Activated T-cell treated with anti-CD3 and anti-CD28 coated beads, Interleukin-2, amount 50 U/mL, for 4 hours (primary cell): ENCODE measurements at regions not wholly inside any gene's neighbourhood (a gene's known extent, or its start where the extent isn't known, plus 50 kb on each side); places are given as distances from the start of the nearest gene placed in this dataset.
"Not testable (repeated sequence)": the region's sequence is repeated elsewhere in the genome, so short reads cannot be mapped to it uniquely, and the experiment has no call there.

Experiments used
- ATAC-seq, 2 donors: fragments of 200-7000 bp; cut with Tn5 transposase; one replicate each; pipeline ENCODE4 v1.10.0; 2021
- DNase-seq: peaks from one replicate; pipeline ENCODE4 v3.0.0-alpha.2; 2020
- H3K27me3 Mint-ChIP-seq: one replicate; pipeline ENCODE4 v1.8.0; 2021; ENCODE audit warnings: low read depth, mixed read lengths
- H3K36me3 Mint-ChIP-seq: one replicate; pipeline ENCODE4 v1.8.0; 2022; ENCODE audit warnings: mixed read lengths; ENCODE audit not compliant: insufficient read depth
- H3K4me1 Mint-ChIP-seq: one replicate; pipeline ENCODE4 v1.8.0; 2021; ENCODE audit warnings: low read depth, mixed read lengths
- H3K4me3 Mint-ChIP-seq: one replicate; pipeline ENCODE4 v1.8.0; 2021; ENCODE audit warnings: mild to moderate bottlenecking, moderate library complexity, mixed read lengths
- H3K9me3 Mint-ChIP-seq: one replicate; pipeline ENCODE4 v1.8.0; 2021; ENCODE audit warnings: mixed read lengths

GRCh38 chr2:40628556-40628955 is 176.7 kb upstream of the SLC8A1 start:
- Mint-ChIP-seq H3K4me1 (no peaks in the 10 kb centered on the region), H3K27me3 (no peaks in the 10 kb centered on the region), H3K9me3 (no peaks in the 10 kb centered on the region), H3K36me3 (no peaks in the 10 kb centered on the region), H3K4me3 (no peak overlapping the region)
- ATAC-seq (no peak), DNase-seq (no peak)

DNA sequence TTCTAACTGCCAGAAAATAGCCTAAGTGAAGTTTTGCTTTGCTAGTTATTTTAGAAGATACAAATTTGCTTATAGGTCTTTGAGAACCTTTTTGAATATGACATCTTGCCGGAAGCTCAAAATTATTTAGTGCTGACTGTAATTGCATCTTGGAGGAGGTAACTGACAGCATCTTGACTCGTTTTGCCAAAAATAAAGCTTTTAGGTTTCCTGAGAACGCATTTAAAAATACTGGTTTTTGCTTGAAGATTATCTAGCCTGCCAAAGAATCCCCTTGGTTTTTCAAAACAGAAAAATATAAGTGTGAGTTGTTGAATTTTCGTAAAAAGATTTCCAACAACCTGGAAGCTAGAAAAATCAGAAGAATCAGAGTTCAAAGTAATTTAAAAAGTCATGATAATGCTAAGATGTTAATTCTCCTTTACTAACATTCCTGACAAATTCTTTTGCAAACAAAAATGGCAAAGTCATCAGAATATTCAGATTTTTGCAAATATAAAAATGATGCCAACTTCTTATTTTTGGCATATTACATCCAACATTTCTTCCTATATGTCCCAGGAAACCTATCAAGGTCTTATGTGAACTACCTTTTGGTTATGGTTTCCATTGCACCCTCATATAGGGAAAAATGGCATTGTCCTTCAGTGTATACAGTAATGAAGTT is 178.0 kb upstream of the SLC8A1 start:
- H3K4me1 Mint-ChIP-seq: no peaks in the 10 kb centered on the region
- H3K36me3 Mint-ChIP-seq: no peaks in the 10 kb centered on the region
- no peak overlapping the region for H3K4me3 Mint-ChIP-seq
- ATAC-seq: no peak
- no peak for DNase-seq
- H3K9me3 Mint-ChIP-seq: no peaks in the 10 kb centered on the region
- H3K27me3 Mint-ChIP-seq: no peaks in the 10 kb centered on the region

DNA sequence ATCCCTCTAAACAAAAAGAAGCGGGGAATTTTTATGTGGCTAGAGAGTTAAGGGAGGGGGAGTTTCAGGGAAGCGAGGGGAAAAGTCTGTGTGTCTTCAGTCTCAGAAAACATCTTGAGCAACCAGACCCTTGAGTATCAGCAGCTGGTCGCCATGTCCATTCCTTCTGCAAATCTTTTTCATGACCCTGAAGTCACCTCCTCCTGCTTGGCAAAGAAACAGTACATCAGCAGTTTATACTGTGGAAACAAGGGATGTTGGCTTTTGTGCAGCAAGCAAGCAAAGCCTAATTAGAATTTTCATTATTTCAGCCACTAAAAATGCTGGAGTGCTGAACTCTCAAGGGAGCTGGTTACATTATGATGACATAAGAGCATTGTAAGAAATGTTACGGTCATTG is 187.4 kb upstream of the SLC8A1 start:
- ATAC-seq (no peak), DNase-seq (no peak)
- Mint-ChIP-seq H3K27me3 (no peaks in the 10 kb centered on the region), H3K4me3 (no peak overlapping the region), H3K36me3 (no peaks in the 10 kb centered on the region), H3K9me3 (peaks cover 4% of the 10 kb centered on the region), H3K4me1 (no peaks in the 10 kb centered on the region)

DNA sequence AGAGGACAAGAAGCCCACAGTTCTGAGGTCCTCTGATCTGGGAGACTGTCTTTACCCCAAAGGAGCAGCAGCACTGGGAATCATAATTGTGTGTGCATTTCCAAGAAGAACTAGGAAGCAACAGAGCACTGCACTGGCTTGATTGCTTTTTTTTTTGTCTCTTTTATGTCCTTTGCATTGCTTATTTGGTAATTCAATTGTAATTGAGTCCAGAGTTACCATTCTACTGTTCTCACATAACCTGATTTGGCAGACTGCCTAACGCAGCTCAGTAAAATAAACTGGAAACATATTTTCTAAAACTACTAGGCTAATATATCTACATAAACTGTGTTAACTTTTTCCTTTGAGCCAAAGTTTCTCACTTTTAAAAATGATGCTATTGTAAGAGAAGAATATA is 190.3 kb upstream of the SLC8A1 start:
- H3K27me3 Mint-ChIP-seq: no peaks in the 10 kb centered on the region
- H3K9me3 Mint-ChIP-seq: peaks cover 5% of the 10 kb centered on the region
- ATAC-seq (no peak), DNase-seq (no peak)
- no peaks in the 10 kb centered on the region for H3K36me3 Mint-ChIP-seq
- H3K4me3 Mint-ChIP-seq: no peak overlapping the region
- no peaks in the 10 kb centered on the region for H3K4me1 Mint-ChIP-seq

DNA sequence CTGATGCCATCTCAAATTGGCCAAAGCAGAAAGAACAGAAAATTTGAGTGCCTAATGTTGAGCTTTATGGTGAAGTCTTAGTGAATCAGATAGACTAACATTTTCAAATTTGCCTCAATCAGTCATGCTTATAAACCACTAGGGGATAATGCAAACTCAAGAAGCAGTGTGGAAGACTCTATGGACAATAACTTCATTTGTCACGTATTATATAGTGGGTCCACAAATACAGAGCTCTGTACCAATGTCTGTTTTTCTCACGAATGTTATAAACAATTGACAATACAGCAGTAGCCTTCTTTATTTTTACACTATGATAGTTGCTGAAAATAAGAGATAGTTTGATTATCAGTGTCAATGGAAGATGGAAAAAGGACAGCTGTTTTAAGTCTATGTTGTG is 190.8 kb upstream of the SLC8A1 start:
- H3K27me3 Mint-ChIP-seq: no peaks in the 10 kb centered on the region
- ATAC-seq (no peak), DNase-seq (no peak)
- no peaks in the 10 kb centered on the region for H3K4me1 Mint-ChIP-seq
- H3K9me3 Mint-ChIP-seq: peaks cover 4% of the 10 kb centered on the region
- no peaks in the 10 kb centered on the region for H3K36me3 Mint-ChIP-seq
- no peak overlapping the region for H3K4me3 Mint-ChIP-seq

DNA sequence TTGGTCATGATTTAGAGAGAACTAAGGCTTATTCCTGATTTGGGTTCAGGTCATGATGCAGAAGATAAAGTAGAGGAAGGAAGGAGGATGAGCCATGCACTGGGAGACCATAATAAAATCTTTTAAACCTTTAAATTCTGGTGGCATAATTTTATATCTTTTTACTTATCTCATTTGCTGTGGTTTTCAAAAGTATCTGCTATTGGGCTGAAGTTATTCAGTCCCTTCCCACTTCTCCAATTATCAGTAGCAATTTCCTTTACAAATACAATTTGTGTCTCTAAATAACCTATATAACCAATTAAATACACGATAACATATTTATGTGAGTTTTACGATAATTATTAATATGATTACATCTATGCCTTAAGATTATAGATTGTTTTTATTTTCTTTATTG is 194.8 kb upstream of the SLC8A1 start:
- Mint-ChIP-seq H3K9me3 (peaks cover 4% of the 10 kb centered on the region), H3K4me3 (no peak overlapping the region), H3K4me1 (no peaks in the 10 kb centered on the region), H3K36me3 (no peaks in the 10 kb centered on the region), H3K27me3 (no peaks in the 10 kb centered on the region)
- ATAC-seq (no peak), DNase-seq (no peak)

DNA sequence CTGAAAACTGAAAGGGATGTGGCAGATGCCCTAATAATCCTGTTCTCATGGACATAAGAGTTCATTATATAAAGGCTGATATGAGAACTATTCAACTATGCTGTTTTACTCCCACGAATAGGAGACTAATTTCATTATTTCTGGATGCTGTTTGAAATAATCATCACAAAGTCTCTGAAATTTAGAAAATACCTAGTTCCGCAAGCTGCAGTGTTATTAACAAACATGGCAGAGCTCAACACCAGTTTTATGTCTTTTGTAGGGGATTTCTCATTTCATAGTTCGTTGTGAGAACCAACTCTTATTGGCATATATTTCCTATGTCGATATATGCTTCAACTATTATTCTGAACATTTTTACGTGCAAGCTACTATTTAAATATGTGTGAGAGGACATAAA is 200.3 kb upstream of the SLC8A1 start:
- Mint-ChIP-seq H3K9me3 (no peaks in the 10 kb centered on the region), H3K4me1 (no peaks in the 10 kb centered on the region), H3K27me3 (no peaks in the 10 kb centered on the region), H3K36me3 (no peaks in the 10 kb centered on the region), H3K4me3 (no peak overlapping the region)
- no peak for ATAC-seq
- no peak for DNase-seq

DNA sequence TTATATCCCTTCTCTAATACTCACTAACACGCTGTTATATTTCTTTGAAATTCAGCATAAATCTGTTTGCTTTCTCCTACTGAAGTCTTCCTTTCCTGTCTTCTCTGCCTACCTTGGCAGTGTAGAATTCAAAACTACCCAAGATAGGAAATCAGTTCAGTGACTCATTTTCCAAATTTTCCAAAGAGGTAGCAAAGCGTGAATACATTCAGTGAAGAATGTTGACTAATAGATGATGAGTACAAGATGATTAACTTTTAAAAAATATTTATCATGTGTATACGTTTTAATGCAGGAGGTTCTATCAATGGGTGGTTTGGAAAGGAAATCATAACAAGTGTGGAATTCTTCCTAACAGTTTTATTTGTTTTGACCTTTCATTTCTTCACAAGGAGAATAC is 201.9 kb upstream of the SLC8A1 start:
- no peaks in the 10 kb centered on the region for H3K4me1 Mint-ChIP-seq
- DNase-seq (no peak), ATAC-seq (no peak)
- H3K27me3 Mint-ChIP-seq: no peaks in the 10 kb centered on the region
- H3K36me3 Mint-ChIP-seq: no peaks in the 10 kb centered on the region
- no peak overlapping the region for H3K4me3 Mint-ChIP-seq
- no peaks in the 10 kb centered on the region for H3K9me3 Mint-ChIP-seq

DNA sequence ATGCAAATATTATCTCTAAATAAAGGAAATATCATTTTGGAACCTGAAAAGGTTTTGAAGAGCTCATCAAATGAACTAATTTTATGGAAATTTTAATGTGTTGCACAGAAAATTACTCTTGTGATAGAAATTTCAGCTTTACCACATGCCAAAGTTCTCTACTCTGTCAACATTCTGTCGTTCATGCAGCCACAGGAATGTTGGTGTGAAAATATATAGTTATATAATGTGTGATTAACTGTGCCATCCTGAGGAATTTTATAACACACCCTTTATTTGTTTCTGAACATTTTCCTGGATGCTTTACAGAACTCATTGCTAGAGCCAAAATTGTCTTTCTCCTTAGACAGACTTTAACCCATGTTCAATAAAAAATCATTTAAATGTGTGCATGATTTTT is 202.5 kb upstream of the SLC8A1 start:
- DNase-seq (no peak), ATAC-seq (no peak)
- no peaks in the 10 kb centered on the region for H3K9me3 Mint-ChIP-seq
- H3K36me3 Mint-ChIP-seq: no peaks in the 10 kb centered on the region
- no peaks in the 10 kb centered on the region for H3K4me1 Mint-ChIP-seq
- H3K27me3 Mint-ChIP-seq: no peaks in the 10 kb centered on the region
- no peak overlapping the region for H3K4me3 Mint-ChIP-seq

- ATAC-seq (no peak), DNase-seq (no peak)
- peaks cover 4% of the 10 kb centered on the region for H3K9me3 Mint-ChIP-seq
- H3K4me1 Mint-ChIP-seq: no peaks in the 10 kb centered on the region
- no peak overlapping the region for H3K4me3 Mint-ChIP-seq
- no peaks in the 10 kb centered on the region for H3K36me3 Mint-ChIP-seq
- no peaks in the 10 kb centered on the region for H3K27me3 Mint-ChIP-seq
These were observed 207.1 kb upstream of the SLC8A1 start for GRCh38 chr2:40658941-40659340.

GRCh38 chr2:40665493-40666232 is 213.8 kb upstream of the SLC8A1 start:
- Mint-ChIP-seq H3K4me3 (no peak overlapping the region), H3K27me3 (no peaks in the 10 kb centered on the region), H3K36me3 (no peaks in the 10 kb centered on the region), H3K9me3 (no peaks in the 10 kb centered on the region), H3K4me1 (no peaks in the 10 kb centered on the region)
- ATAC-seq: no peak
- no peak for DNase-seq

DNA sequence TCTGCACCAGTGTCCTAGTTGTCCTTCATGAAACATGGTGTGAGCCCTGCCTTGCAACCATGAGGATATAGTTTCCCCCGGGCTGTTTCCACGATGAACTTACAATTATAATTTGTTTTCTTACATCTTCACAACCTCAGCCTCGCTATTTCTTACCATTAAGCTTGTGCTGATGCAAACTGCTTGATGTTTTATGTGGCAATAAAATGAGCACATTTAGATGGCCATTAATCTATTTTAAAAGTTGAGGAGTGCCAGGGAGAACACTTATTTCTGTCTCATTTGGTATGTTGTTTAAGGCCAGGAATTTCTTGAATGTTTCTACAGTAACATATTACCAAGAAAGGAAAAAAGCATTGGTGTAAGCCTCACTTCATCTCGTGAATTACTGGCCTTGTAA is 214.5 kb upstream of the SLC8A1 start:
- no peak overlapping the region for H3K4me3 Mint-ChIP-seq
- DNase-seq: no peak
- H3K4me1 Mint-ChIP-seq: no peaks in the 10 kb centered on the region
- no peaks in the 10 kb centered on the region for H3K36me3 Mint-ChIP-seq
- H3K27me3 Mint-ChIP-seq: no peaks in the 10 kb centered on the region
- no peak for ATAC-seq
- no peaks in the 10 kb centered on the region for H3K9me3 Mint-ChIP-seq

- no peak for ATAC-seq
- Mint-ChIP-seq H3K4me3 (no peak overlapping the region), H3K27me3 (no peaks in the 10 kb centered on the region), H3K36me3 (no peaks in the 10 kb centered on the region), H3K4me1 (no peaks in the 10 kb centered on the region), H3K9me3 (no peaks in the 10 kb centered on the region)
- no peak for DNase-seq
These were observed 216.5 kb upstream of the SLC8A1 start for GRCh38 chr2:40668425-40668824.

GRCh38 chr2:40676134-40676790 is 224.4 kb upstream of the SLC8A1 start:
- H3K4me1 Mint-ChIP-seq, H3K27me3 Mint-ChIP-seq, H3K4me3 Mint-ChIP-seq, DNase-seq, H3K36me3 Mint-ChIP-seq, ATAC-seq: not testable (repeated sequence)
- peaks cover 14% of the 10 kb centered on the region for H3K9me3 Mint-ChIP-seq

- Mint-ChIP-seq H3K36me3 (no peaks in the 10 kb centered on the region), H3K4me1 (no peaks in the 10 kb centered on the region), H3K9me3 (peaks cover 22% of the 10 kb centered on the region), H3K4me3 (no peak overlapping the region), H3K27me3 (no peaks in the 10 kb centered on the region)
- ATAC-seq: peak in 1 of 2 donors; percentile 53
- no peak for DNase-seq
These were observed 228.7 kb upstream of the SLC8A1 start for GRCh38 chr2:40680547-40680946.
